Activated T-cell treated with anti-CD3 and anti-CD28 coated beads for 4 hours (primary cell): ENCODE measurements at regions not wholly inside any gene's neighbourhood (a gene's known extent, or its start where the extent isn't known, plus 50 kb on each side); places are given as distances from the start of the nearest gene placed in this dataset.
"Not testable (repeated sequence)": the region's sequence is repeated elsewhere in the genome, so short reads cannot be mapped to it uniquely, and the experiment has no call there.

ENCODE experiments used
- DNase-seq: peaks from one replicate; pipeline ENCODE4 v3.0.0-alpha.2; 2020

DNA sequence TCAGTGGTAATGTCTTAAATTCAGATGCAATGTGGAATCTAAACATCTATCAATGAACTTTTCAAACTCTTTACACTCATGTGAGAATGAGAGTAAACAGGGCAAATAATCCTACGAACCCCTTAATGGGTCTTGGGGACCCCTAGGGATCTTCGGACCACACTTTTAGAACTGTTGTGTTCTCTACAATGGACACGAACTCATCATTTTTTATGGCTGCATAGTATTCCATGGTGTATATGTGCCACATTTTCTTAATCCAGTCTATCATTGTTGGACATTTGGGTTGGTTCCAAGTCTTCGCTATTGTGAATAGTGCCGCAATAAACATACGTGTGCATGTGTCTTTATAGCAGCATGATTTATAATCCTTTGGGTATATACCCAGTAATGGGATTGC, 148.0 kb upstream of the PTPN1 start:
- DNase-seq = not testable (repeated sequence)

DNA sequence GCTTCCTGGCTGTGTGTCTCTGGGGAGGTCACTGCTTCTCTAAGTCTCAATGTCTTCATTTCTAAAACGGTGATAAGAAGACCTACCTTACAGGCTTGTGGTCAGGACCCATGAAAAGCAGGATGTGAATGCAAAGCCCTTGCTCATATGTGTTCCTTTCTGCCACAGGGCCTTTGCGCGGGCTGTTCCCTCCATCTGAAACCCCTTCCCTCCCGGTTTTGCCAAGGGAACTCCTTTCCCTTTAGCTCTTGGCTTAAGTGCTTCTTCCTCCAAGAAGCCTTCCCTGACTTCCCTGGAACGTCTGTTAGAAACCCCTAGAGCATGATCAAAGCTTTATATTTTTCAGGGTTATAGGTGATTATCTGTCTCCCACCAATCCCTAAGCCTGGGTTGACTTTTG, 147.2 kb upstream of the PTPN1 start:
- no peak for DNase-seq

DNA sequence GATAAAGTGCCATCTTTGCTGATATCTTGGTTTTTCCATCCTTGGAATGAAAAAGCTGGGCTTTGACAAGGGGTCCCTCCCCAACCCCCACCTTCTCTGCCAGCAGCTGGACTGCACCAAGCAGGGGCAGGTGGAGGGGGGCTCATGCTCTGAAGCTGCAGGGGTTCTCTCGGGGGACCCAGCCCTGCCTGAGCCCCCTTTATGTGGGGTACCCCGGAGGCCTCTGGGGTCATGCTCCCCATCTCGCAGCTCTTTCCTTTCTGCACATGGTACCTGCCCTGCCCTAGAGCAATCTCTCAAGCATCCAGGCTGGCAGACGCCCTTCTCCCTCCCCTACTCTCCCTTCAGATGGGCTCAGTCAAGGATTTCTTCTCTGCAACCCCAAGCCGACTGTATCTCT, 146.7 kb upstream of the PTPN1 start:
- DNase-seq = no peak

DNA sequence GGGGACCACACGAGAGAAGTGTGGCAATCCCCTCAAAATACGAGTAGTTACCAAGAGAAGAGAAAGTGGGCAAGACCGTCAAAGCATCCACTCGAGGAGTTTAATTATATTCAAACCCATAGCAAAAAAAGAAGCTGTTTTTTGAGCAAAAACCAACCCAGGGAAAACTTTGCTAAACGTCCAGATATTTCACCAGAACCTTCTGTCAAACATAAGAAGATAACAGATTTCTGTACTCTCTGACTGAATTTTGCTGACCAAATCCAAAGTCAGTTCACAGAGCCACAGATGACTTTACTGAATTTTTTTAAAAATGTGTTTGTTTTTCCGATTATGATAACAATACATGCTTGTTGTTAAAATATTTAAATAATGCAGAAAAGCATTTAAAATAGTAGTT, 145.6 kb upstream of the PTPN1 start:
- DNase-seq = no peak

DNA sequence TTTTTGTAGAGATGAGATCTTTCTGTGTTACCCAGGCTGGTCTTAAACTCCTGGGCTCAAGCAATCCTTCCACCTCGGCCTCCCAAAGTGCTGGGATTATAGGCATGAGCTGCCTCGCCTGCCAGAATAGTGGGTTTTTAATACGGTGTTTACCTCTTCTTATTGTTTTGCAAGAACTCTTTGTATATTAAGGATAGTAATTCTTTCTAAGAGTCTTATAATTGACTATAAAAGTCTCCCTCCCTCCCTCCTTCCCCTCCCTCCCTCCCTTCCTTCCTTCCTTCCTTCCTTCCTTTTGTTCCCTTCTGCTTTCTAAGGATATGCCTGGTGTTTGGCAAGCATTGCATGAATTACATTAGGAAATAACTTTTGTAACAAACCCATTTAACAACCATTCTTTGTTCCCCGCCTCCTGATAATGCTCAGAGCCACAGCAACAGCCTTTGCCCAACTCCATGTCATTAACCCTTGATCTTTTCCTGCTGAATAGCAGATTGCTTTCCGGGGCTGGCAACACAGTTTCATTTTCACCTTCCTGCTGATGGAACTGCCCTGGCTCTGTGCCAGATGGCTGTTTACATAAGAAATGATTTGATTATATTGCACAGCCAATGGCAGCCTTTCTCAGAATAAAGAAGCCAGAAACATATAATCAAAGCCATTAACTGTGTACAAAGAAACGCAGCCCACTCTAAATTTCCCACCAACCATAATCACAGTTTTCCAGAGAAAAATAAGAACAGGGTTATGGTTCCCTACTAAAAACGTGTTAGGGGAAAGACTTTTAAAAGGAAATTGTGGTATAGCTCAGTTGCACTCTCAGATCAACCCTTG, 143.7 kb upstream of the PTPN1 start:
- DNase-seq = no peak

DNA sequence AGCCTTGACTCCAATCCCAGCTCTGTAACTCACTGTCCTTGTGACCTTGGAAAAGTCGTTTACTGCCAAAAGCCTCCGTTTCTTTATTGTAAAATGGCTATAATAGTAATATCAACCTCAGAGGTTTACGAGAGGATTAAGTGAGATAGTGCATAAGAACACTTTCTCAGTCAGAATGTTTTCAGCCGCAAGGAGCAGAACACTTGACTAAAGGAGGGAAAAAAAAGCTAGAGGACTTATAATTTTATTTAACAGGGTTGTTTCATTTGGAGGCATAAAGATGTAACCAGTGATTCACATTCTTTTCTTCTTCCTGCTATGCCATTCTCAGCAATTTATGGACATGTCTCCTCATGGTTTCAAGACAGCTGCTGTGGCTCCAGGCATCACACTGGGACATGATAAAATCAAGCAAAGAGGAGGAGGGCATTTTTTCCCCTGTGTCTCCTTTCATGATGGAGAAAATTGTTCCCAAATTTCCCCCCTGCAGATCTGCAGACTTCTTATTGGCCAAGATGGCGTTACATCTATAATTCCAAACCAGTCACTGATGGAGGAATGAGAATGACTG, 143.0 kb upstream of the PTPN1 start:
- DNase-seq = no peak

DNA sequence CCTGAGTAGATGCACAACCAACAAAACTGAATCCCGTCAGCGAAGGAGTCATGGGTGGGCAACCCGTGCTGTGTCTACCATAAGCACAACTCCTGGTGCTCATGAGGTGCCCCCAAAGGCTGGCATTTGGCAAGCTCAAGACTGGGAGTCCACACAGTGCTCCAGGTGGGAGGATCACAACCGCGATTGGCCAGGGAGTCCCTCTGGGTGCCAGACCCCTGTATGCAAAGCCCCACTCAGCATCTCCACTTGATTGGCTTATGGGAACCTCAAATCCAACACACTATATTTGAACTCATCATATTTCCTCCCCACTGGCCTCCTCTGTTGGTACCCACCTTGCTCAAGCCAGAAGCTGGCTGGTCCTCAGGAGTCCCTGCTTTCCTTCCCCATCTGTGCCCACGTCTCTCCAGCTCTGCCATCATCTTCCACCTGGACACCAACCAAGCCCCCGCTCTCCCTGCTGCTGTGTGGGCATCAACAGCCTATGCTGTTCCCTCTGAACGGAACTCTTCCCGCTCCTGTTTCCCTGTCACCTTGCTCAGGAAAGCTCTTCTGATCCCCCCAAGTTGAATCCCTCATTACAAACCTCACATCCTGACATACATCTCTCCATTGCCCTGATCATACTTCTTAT, 142.3 kb upstream of the PTPN1 start:
- DNase-seq = no peak

DNA sequence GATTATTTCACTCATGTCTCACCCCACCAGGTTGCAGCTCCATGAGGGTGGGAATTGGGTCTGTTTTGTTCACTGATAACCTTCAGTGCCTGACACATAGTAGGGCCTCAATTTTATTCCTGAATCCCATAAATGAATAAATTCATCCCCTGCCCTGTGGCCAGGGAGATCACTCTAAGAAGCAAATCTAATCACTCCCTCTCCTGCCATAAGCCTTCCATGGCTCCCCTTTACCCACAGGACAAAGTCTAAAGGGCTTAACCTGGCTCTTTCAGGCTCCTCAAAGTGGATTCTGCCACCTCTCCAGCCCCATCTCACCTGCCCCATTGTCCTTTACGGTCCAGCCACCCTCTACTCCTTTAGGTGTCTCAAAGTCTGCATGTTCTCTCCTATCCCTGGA, 141.8 kb upstream of the PTPN1 start:
- no peak for DNase-seq

DNA sequence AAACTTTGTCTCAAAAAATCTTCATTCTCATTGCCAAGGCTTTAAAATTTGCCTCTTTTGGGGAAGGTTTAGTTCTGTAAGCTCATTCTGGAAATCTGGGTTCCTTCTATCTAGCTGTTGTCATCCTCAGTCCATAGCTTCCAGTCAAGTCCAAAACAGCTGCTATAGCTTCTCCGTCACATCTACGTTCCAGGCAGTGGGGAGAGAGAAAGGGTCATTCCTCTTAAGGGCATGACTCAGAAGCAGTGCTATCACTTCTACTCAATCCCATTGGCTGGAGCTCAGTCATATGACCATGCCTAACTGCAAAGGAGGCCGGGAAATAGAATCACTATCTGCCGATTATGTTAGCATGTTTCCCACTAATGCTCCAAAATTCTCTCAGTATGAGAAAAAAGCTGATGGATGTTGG, 141.4 kb upstream of the PTPN1 start:
- no peak for DNase-seq

DNA sequence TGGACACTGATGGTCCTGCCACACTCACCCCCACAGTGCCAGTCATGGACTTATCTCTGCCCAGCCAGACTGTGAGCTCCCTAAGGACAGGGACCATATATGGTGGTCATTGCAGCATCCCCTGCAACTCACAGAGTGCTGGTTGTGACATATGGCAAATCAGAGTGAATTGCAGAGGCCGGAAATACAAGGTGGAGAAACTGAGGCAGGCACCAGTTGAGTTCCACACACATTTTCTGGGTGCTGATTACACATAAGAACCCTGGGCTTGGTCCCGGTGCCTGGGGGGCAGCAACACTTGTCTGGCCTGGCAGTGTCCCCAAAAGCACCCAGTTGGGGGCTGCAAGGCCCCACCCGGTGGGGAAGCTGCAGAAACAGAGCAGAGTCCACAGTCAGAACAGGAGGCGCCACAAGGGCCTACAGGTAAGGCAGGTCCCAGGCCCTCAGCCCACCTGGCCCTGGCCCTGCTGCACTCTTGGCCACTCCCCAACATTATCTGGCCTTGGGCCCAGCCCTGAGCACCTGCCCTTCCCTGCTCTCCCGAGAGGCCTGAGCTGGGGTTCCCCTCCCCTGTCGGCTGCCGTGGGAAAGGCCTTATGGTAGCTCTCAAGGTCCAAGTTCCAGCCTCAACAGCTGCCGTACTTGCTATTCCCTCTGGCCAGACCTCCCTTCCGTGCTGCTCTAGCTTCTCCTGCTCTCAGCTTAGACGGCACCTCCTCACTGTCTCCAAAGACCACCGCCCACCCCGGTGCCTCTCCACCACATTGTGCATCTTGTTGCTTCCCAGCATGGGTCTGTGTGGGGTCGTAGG, 140.8 kb upstream of the PTPN1 start:
- no peak for DNase-seq

DNA sequence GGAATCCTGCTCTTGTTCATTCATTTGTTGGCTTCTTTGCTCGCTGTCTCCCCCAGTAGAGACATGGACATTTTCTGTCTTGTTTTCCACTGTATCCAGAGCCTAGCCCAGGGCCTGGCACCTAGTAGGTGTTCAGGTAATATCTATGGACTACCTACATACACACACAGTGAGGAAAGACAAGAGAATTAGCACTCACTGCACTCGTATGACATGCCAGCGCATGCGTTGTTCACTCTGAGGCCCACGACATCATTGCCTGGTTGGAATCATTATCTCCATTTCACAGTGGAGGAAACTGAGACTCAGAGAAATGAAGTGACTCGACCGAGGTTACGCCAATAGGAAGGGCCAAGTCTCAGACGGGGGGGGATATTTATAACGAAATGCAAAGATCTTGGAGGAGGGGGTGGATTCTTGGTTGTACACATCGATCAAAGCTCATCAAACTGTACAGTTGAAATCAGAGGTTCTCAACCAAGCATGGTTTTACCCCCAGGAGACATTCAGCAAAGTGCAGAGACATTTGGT, 140.1 kb upstream of the PTPN1 start:
- no peak for DNase-seq

DNA sequence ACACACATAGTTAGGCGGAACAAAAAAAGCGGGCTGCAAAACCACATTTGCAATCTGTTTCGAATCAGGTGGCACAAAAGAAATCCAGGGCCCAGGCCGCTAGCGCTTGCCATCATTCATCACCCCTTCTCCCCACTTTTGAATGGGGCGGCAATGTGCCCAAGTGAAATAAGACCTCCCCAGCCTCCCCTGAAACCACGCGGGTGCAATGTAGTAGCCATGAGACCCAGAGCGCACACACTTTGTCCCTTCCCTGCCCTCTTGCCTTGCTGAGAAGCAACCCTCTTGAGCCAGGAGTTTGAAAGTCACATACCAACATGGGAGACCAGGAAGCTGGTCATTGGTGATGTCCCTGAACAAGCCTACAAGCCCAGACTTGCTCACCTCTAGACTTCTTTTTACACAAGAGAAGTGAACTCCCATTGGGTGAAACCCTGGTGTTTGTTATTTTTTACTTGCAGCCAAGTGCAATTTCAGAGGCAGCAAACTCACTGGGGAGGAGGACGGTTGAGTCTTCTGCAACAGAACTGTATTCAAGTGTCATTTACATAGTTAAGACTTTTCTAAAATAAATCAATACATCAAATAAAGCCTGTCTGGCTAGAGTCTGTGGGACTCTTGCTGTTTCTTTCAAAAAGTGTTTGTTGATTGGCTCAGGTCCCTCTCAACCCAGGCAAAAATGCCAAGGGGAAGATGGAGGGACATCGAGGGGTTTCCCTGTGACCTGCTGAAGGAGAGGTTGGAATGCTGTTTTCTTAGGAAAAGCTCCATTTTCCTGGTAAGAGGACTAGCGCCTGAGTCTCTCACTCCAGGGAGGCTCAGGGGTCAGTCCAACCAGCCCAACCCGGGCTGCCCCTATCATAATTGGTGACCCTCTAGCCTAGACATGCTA, 138.1 kb upstream of the PTPN1 start:
- DNase-seq = no peak

DNA sequence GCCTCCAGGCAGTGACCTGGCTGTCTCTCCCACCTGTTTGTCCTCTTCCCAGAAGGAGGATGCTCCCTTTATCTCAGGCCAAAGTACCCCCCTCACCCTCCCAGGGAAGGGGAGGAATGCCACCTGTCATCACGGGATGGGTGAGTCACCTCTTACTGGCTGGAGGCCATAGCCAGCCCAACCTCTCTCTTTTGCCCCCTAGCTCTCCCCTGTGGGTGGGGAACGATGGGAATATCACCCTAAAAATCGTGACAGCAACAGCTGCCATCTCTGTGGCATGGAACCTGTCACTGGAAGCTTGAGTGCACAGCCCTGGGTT, 137.5 kb upstream of the PTPN1 start:
- DNase-seq = no peak

DNA sequence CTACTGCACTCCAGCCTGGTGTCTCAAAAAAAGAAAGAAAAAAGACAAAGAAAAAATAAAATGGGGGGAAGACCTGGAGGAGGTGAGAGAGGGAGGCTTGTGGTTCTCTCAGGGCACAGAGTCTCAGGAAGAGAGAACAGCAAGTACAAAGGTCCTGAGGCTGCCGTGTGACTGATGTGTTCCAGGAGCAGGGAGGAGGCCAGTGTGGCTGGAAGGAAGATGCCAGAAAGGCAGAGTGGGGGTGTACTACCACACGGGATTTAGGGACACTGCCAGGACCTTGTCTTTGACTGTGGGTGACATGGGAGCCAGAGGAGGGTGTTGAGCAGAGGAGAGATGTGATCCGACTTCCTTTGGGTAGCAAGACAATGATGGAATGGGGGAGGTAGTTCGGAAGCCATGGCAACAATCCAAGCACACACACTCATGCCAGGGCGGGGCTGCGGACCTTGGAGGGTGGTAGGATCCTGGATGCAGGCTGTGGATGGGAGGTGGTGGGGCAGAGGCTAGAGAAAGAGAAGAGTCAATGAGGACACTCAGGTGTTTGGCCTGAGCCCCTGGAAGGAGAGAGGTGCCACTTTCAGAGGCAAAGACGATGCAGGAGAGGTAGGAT, 136.4 kb upstream of the PTPN1 start:
- DNase-seq = no peak

DNA sequence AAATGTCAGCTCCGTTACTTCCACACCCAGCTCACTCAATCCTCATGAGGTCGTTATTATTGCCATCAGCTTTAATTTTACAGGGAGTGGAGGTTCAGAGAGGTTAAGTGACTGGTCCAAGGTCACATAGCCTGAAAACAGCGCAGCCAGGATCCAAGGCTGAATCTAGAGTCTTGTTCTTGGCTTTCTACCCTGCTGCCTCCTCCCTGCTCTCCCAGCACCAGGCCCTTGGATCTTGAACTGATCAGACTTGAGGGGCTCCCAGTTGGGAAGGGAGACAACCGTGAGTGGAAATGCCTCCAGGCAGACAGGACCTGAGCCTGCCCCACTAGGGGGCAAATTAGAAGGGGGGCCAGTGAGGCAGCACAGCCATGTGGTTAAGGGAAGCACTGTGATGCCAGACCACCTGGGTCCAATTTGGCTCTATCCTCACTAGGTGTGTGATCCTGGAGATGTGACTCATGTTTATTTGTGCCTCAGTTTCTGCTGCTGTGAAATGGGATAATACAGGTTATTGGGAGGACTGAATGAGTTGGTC, 135.6 kb upstream of the PTPN1 start:
- DNase-seq = no peak

DNA sequence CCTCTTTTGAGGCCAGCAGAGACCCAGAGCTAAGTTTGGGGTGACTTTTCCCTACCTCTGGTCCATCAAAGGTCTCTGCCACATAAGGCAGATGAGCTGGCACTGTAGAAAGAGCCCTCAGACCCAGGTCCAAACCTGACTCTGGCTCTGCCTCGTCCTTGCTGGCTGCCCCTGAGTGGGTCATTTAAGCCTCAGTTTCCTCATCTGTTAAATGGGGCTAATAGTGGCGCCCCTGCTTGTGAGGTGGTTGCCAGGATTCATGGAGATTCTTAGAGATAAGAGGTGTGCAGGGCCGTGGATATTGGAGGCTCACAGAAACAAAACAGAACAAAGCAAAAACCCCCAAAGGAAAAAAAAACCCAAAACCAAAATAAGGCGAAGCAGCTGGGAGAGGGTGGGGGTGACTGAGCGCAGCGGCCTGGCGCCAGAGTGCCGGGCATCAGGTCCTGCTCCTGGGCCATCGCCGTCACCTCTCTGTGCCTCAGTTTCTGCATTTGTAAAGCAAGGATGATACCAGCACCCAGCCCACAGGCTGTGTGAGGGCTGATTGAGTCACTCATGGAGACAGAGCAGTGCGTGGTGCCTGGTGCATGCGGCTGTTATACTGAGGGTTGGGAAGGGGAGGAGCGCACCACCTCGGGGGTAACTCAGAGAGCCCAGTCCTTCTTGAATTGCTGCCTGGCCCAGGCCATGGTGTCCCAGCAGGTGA, 133.8 kb upstream of the PTPN1 start:
- DNase-seq = no peak

DNA sequence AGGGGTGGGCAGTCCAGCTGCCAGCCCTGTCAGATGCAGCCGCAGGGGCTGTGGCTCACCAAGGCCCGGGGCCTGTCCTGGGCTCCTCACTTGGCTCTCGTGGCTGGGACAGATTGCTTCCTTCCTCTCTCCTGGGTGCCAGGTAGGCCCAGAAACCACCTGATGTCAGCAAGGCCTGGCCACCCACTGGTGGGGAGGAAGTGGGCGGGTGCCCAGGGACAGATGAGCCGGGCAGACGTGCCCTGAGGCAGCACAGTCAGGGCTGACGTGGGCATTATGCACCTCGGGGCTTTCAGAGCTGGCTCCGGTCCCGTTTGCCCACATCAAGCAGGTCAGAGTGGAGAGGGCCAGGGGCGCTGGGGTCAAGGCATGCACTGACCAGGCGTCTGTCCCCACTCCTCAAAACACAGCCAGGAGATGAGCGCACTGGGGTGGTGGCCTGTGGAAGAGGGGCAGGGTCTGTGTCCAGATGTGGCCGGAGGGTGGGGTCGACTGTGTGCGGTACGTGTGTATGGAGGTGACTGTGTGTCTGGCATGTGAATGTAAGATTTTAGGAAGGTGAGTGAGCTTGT, 133.2 kb upstream of the PTPN1 start:
- DNase-seq = no peak

DNA sequence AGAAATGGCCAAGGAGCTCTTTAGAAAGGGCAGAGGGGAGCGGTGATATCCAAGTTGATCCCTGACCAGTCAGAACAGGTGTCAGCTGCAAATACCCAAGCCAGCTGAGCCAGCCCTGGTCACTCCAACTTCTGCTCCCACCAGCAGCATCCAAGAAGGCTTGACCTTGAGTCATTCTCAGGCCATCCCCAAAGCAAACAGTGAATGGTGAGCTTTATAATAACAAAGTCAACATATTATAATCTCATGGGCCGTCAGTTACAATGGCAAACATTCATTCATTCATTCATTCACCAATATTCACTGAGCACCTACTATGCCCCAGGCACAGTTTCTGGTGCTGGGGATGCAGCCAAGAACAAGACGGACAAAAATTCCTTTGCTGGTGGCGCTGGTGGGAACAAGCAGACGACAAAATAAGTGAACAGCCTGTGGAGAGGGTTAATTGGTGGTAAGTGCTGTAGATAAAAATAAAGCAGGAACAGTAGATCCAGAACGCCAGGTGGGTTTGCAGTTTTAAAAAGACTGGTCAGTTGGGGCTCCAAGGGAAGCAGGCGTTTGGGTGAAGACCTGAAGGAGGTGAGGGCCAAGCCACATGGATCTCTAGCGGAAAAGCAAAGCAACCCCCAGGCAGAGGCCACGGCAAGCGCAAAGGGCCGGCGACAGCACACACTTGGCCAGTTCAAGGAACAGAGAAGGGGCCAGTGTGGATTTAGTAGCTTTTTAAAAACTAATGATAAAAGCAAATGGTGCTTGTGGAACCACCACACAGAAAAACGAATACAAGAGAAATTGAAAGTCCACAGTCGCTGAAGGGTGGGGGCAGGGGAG, 131.8 kb upstream of the PTPN1 start:
- no peak for DNase-seq
